ENCODE measurements at regions not wholly inside any gene's neighbourhood (a gene's known extent, or its start where the extent isn't known, plus 50 kb on each side); places are given as distances from the start of the nearest gene placed in this dataset.

GRCh38 chr9:79382458-79382857 lies 189.3 kb upstream of the TLE4 start:
- DNase-seq (ENCODE audit: low read depth), result peak; percentile 27
- in situ Hi-C loops (cut with HindIII; ENCODE audit: low pct_unique_long_range_greater_than_20kb, low sequenced_read_pairs), result no loop called here

GRCh38 chr9:79383096-79383495 lies 188.7 kb upstream of the TLE4 start:
- no peak for DNase-seq (ENCODE audit: low read depth)
- in situ Hi-C loops (cut with HindIII; ENCODE audit: low pct_unique_long_range_greater_than_20kb, low sequenced_read_pairs), result no loop called here

GRCh38 chr9:79384091-79384490 lies 187.7 kb upstream of the TLE4 start:
- in situ Hi-C loops (cut with HindIII; ENCODE audit: low pct_unique_long_range_greater_than_20kb, low sequenced_read_pairs), result no loop called here
- DNase-seq (ENCODE audit: low read depth), result no peak

- DNase-seq (ENCODE audit: low read depth), result peak; percentile 3
- in situ Hi-C loops (cut with HindIII; ENCODE audit: low pct_unique_long_range_greater_than_20kb, low sequenced_read_pairs), result no loop called here
Observed at GRCh38 chr9:79384501-79384900, 187.3 kb upstream of the TLE4 start.

GRCh38 chr9:79387101-79387835 lies 184.5 kb upstream of the TLE4 start:
- no peak for DNase-seq (ENCODE audit: low read depth)
- in situ Hi-C loops (cut with HindIII; ENCODE audit: low pct_unique_long_range_greater_than_20kb, low sequenced_read_pairs), result no loop called here

DNA sequence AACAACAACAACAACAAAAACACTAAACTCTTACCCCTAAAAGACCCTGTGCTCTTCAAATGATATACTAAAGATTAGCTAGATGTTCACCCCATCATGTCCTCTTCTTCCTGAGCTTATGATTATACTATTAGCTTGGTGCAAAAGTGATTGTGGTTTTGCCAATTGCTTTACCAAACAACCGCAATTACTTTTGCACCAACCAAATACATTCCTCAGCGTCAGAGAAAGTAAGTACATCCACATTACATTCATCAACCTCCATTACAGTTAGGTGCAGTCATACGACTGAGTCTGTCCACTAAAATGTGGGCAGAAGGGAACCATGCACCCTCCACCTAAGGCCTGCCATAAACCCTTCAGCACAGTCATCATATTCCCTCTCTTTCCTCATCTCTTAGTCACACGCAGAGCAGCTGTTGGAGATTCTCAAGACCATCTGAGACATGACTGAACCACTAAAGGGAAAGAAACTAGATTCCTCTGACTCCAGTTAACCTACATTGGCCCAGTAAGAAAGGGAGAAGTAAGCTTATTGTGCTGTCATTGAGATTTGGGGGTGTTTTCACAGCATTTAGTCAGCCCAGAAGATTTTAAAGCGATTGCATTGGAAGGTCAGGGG lies 181.6 kb upstream of the TLE4 start:
- DNase-seq (ENCODE audit: low read depth), result no peak
- in situ Hi-C loops (cut with HindIII; ENCODE audit: low pct_unique_long_range_greater_than_20kb, low sequenced_read_pairs), result no loop called here

GRCh38 chr9:79390781-79391770 lies 180.7 kb upstream of the TLE4 start:
- in situ Hi-C loops (cut with HindIII; ENCODE audit: low pct_unique_long_range_greater_than_20kb, low sequenced_read_pairs), result no loop called here

DNA sequence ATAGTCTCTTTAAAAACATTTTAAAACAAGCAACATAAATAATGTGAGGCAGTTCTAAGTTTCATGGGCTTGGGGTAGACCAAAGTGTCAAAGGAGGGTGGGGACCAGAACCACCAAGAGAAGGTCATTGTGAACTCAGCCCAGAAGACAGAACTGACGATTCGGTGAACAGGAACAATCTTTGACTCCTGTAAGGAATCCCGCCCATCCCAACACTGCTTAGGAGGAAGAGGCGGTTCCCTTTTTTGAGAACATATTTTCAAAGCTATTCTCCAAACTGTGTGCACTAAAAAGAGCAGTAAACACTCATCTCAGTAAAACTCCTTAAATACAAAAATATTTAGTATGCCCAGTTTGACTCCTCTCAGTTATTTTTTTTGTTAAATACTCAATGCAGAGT lies 176.5 kb upstream of the TLE4 start:
- DNase-seq (ENCODE audit: low read depth), result no peak
- in situ Hi-C loops (cut with HindIII; ENCODE audit: low pct_unique_long_range_greater_than_20kb, low sequenced_read_pairs), result no loop called here

More at GRCh38 chr9:79390781-79391770, 180.7 kb upstream of the TLE4 start:
- DNase-seq (ENCODE audit: low read depth), result no peak

DNA sequence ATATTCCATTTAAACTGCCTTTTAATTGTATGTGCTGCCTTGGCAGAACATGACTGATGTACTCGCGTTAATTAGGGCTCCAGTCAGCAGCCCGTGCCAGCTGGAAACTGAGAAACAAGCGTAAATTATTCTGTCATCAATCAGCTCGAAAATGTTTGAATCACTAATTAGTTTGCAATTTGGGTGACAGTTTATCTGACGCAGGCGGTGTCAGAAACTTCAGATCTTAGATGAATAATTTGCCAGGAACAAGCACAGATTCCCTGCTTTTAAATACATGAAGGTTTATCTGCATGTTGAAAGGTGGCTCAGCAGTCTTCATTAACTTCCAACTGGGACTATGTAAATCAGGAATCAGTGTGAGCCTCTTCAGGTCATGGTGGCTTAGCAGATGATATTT lies 176.0 kb upstream of the TLE4 start:
- no peak for DNase-seq (ENCODE audit: low read depth)
- in situ Hi-C loops (cut with HindIII; ENCODE audit: low pct_unique_long_range_greater_than_20kb, low sequenced_read_pairs), result no loop called here

- in situ Hi-C loops (cut with HindIII; ENCODE audit: low pct_unique_long_range_greater_than_20kb, low sequenced_read_pairs), result no loop called here
- no peak for DNase-seq (ENCODE audit: low read depth)
Observed at GRCh38 chr9:79396168-79396567, 175.6 kb upstream of the TLE4 start.

DNA sequence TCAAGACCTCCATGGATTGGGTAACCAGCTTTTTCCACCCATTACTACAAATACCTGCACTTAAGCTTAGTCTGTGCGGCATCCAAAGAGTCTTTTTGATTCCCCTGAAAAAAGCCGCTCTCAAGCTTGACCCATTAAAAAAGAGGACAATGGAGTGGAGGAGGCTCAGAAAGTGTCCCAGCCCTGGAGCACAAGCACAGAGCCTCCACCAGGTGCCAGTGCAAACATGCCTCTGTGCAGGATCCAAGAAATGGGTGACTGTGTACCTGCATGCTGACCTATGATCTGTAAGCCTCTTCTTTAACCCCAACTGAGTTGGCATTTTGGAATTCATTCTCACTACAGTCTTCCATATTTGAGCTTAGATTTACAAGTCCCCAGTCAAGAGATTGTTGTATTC lies 168.3 kb upstream of the TLE4 start:
- in situ Hi-C loops (cut with HindIII; ENCODE audit: low pct_unique_long_range_greater_than_20kb, low sequenced_read_pairs), result no loop called here
- no peak for DNase-seq (ENCODE audit: low read depth)

DNA sequence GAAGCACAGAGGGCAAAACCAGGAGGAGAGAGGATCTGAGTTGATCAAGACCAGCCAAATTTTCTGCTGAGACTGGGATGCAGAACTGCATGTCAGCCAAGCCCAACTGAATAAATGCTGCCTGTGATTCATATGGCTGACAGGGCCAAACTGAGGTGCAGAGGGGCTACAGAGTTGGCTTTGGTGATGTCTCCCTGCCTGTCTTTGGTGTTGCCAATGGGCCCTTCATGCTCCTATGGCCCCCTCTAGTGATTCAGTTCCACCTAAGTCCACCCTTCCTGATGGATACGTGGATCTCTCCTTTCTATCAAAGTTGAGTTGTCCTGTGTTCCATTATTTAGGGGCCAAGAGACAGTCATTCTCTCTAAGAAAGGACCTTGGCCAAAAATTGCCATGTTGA lies 163.6 kb upstream of the TLE4 start:
- in situ Hi-C loops (cut with HindIII; ENCODE audit: low pct_unique_long_range_greater_than_20kb, low sequenced_read_pairs), result no loop called here
- DNase-seq (ENCODE audit: low read depth), result no peak

DNA sequence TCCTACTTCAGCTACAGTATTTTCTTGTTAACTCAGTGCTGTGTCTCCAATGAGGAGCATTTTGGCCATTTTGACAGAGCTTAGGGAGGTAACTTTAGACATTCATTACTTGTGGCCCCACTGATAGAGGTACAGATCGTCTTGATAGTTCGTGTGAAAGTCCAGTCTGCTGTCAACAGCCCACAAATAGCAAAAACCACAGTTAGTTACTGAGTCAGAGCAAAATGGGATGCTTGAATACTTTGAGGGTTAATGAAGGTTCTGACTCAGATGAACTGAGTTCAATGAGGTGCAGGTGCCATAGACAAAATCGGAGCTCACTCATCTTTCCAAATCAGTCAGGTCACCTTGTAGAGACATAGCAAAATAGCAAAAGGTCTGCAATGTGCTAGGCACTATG lies 163.1 kb upstream of the TLE4 start:
- DNase-seq (ENCODE audit: low read depth), result no peak
- in situ Hi-C loops (cut with HindIII; ENCODE audit: low pct_unique_long_range_greater_than_20kb, low sequenced_read_pairs), result no loop called here

- in situ Hi-C loops (cut with HindIII; ENCODE audit: low pct_unique_long_range_greater_than_20kb, low sequenced_read_pairs), result no loop called here
- DNase-seq (ENCODE audit: low read depth), result no peak
Observed at GRCh38 chr9:79409182-79409823, 162.5 kb upstream of the TLE4 start.

GRCh38 chr9:79425840-79426239 lies 145.9 kb upstream of the TLE4 start:
- no peak for DNase-seq (ENCODE audit: low read depth)
- in situ Hi-C loops (cut with HindIII; ENCODE audit: low pct_unique_long_range_greater_than_20kb, low sequenced_read_pairs), result no loop called here

GRCh38 chr9:79428422-79428821 lies 143.3 kb upstream of the TLE4 start:
- DNase-seq (ENCODE audit: low read depth), result no peak
- in situ Hi-C loops (cut with HindIII; ENCODE audit: low pct_unique_long_range_greater_than_20kb, low sequenced_read_pairs), result no loop called here

GRCh38 chr9:79430619-79431018 lies 141.1 kb upstream of the TLE4 start:
- DNase-seq (ENCODE audit: low read depth), result no peak
- in situ Hi-C loops (cut with HindIII; ENCODE audit: low pct_unique_long_range_greater_than_20kb, low sequenced_read_pairs), result no loop called here

GRCh38 chr9:79431019-79431679 lies 140.6 kb upstream of the TLE4 start:
- no peak for DNase-seq (ENCODE audit: low read depth)
- in situ Hi-C loops (cut with HindIII; ENCODE audit: low pct_unique_long_range_greater_than_20kb, low sequenced_read_pairs), result no loop called here
